ENCODE measurements at regions not wholly inside any gene's neighbourhood (a gene's known extent, or its start where the extent isn't known, plus 50 kb on each side); places are given as distances from the start of the nearest gene placed in this dataset.

GRCh38 chr3:88259045-88259444 lies 109.3 kb downstream of the C3orf38 start:
- intact Hi-C loops (cut with micrococcal nuclease; ENCODE audit: unreplicated experiment), result no loop called here
- POLR2A ChIA-PET, result no interaction called here
- Histone ChIP-seq H2AFZ (ENCODE audit: control insufficient read depth, low read depth, low read length) (no peak overlapping the region), H3K79me2 (ENCODE audit: control insufficient read depth, insufficient read depth, low read length) (no peaks in the 10 kb centered on the region), H3K27me3 (replicated peaks in 1 of 2; ENCODE audit: control insufficient read depth in 2 of 2, insufficient read depth in 2 of 2, low read length in 1 of 2) (no peaks in the 10 kb centered on the region), H3K4me1 (ENCODE audit: control insufficient read depth, insufficient read depth, low read length) (no peaks in the 10 kb centered on the region), H3K27ac (ENCODE audit: control insufficient read depth, insufficient read depth) (no peak overlapping the region), H4K20me1 (ENCODE audit: control insufficient read depth, insufficient read depth) (no peaks in the 10 kb centered on the region), H3K9me3 (replicated peaks; ENCODE audit: control insufficient read depth, insufficient read depth, low read length) (no peaks in the 10 kb centered on the region), H3K4me3 (no peak overlapping the region), H3K4me2 (ENCODE audit: control insufficient read depth, insufficient read depth) (no peak overlapping the region), H3K36me3 (ENCODE audit: control insufficient read depth in 2 of 2, insufficient read depth in 2 of 2, low read length in 1 of 2) (no peaks in the 10 kb centered on the region), H3K9ac (ENCODE audit: control insufficient read depth, insufficient read depth, low read length) (no peak overlapping the region)
- SMC1A ChIA-PET (ENCODE audit: uncharacterized antibody, unreplicated experiment), result no interaction called here
- WGBS (ENCODE audit: insufficient coverage, insufficient replicate concordance, low lambda C conversion rate, missing lambda C conversion rate), result 56% methylated on average over 4 of the region's 4 CpGs
- CTCF ChIA-PET, result no interaction called here
- RAD21 ChIA-PET (ENCODE audit: unreplicated experiment), result no interaction called here
- in situ Hi-C loops (cut with MboI), result no loop called here
- FAIRE-seq (no peak), DNase-seq (ENCODE audit: low read depth, low spot score) (no peak), ATAC-seq (no peak)
- no TSS peak for BruUV-seq (replicated peaks)
- TF ChIP-seq, protein P1, sequence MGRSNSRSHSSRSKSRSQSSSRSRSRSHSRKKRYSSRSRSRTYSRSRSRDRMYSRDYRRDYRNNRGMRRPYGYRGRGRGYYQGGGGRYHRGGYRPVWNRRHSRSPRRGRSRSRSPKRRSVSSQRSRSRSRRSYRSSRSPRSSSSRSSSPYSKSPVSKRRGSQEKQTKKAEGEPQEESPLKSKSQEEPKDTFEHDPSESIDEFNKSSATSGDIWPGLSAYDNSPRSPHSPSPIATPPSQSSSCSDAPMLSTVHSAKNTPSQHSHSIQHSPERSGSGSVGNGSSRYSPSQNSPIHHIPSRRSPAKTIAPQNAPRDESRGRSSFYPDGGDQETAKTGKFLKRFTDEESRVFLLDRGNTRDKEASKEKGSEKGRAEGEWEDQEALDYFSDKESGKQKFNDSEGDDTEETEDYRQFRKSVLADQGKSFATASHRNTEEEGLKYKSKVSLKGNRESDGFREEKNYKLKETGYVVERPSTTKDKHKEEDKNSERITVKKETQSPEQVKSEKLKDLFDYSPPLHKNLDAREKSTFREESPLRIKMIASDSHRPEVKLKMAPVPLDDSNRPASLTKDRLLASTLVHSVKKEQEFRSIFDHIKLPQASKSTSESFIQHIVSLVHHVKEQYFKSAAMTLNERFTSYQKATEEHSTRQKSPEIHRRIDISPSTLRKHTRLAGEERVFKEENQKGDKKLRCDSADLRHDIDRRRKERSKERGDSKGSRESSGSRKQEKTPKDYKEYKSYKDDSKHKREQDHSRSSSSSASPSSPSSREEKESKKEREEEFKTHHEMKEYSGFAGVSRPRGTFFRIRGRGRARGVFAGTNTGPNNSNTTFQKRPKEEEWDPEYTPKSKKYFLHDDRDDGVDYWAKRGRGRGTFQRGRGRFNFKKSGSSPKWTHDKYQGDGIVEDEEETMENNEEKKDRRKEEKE (IDR thresholded peaks at IDR 0.05), result no peak
- TF ChIP-seq MTA3 (IDR thresholded peaks at IDR 0.05; ENCODE audit: borderline replicate concordance, low read length) (no peak), EGR1 (IDR thresholded peaks at IDR 0.05; ENCODE audit: borderline replicate concordance in 1 of 2, low read depth in 2 of 2, low read length in 2 of 2) (no peak), CHD4 (IDR thresholded peaks at IDR 0.05) (no peak), FOXK2 (IDR thresholded peaks at IDR 0.05) (no peak), KLF5 (IDR thresholded peaks at IDR 0.05; ENCODE audit: partially characterized antibody) (no peak), CEBPB (IDR thresholded peaks at IDR 0.05; ENCODE audit: borderline replicate concordance in 1 of 2, low read depth in 2 of 2, low read length in 2 of 2) (no peak), ZNF384 (IDR thresholded peaks at IDR 0.05; ENCODE audit: borderline replicate concordance, low read depth, low read length) (no peak), JUNB (IDR thresholded peaks at IDR 0.05) (no peak), PBX3 (IDR thresholded peaks at IDR 0.05; ENCODE audit: insufficient replicate concordance, low read depth, low read length) (no peak), HDAC2 (IDR thresholded peaks at IDR 0.05) (no peak), TBL1XR1 (IDR thresholded peaks at IDR 0.05; ENCODE audit: low read depth, low read length) (no peak), SMC3 (IDR thresholded peaks at IDR 0.05; ENCODE audit: borderline replicate concordance, low read length) (no peak), ASH2L (IDR thresholded peaks at IDR 0.05; ENCODE audit: borderline replicate concordance, low read depth) (no peak)
- TF ChIP-seq, protein P2, sequence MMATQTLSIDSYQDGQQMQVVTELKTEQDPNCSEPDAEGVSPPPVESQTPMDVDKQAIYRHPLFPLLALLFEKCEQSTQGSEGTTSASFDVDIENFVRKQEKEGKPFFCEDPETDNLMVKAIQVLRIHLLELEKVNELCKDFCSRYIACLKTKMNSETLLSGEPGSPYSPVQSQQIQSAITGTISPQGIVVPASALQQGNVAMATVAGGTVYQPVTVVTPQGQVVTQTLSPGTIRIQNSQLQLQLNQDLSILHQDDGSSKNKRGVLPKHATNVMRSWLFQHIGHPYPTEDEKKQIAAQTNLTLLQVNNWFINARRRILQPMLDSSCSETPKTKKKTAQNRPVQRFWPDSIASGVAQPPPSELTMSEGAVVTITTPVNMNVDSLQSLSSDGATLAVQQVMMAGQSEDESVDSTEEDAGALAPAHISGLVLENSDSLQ (IDR thresholded peaks at IDR 0.05), result no peak

All from GM12878 (cell line).